HEK293 (cell line): ENCODE measurements at regions not wholly inside any gene's neighbourhood (a gene's known extent, or its start where the extent isn't known, plus 50 kb on each side); places are given as distances from the start of the nearest gene placed in this dataset.

Experiments
- CTCF ChIA-PET: fragments of 350-600 bp; formaldehyde crosslinking; extraction: SDS; loops from one replicate; lab custom pipeline; 2021; ENCODE audit warnings: antibody characterized with exemption; lab: Yijun Ruan, JAX
- POLR2A ChIA-PET: fragments of 300-600 bp; formaldehyde crosslinking; extraction: SDS; loops from one replicate; lab custom pipeline; 2020; ENCODE audit warnings: antibody characterized with exemption, inconsistent platforms; lab: Yijun Ruan, JAX
- H3K27ac ChIP-seq: fragments of 200-500 bp; sonication (Bioruptor generic); 2 replicates; pipeline ENCODE4 v1.5.1; 2014; ENCODE audit warnings: low read depth, low read length, control low read depth, inconsistent platforms; ENCODE audit errors: extremely low read depth
- H3K36me3 ChIP-seq, 2 experiments: fragments of 200-500 bp in 1 of 2; sonication (Bioruptor generic) in 1 of 2; 1 replicate in 1 of 2; 2 replicates in 1 of 2; pipeline ENCODE4 v1.5.1; 2014 to 2017; ENCODE audit warnings: inconsistent platforms in 2 of 2, low read length in 2 of 2; ENCODE audit not compliant: control insufficient read depth in 2 of 2, insufficient read depth in 1 of 2
- H3K4me1 ChIP-seq: fragments of 200-500 bp; sonication (Bioruptor generic); 2 replicates; pipeline ENCODE4 v1.5.1; 2014; ENCODE audit warnings: mild to moderate bottlenecking, low read length, inconsistent platforms; ENCODE audit not compliant: control insufficient read depth, insufficient read depth
- H3K4me3 ChIP-seq: 2 replicates; pipeline ENCODE4 v1.5.1; 2011; ENCODE audit warnings: low read depth, mild to moderate bottlenecking, control low read depth, low read length, moderate library complexity
- H3K9me3 ChIP-seq: fragments of 200-500 bp; sonication (Bioruptor generic); 2 replicates; pipeline ENCODE4 v1.5.1; 2014; ENCODE audit warnings: low read depth, low read length, inconsistent platforms; ENCODE audit not compliant: control insufficient read depth, insufficient read depth
- ATF2 ChIP-seq: fragments of 450-650 bp; formaldehyde crosslinking; IDR thresholded peaks from 2 replicates; pipeline ENCODE4 v1.5.1; 2016; ENCODE audit warnings: missing biosample characterization, missing genetic modification characterization, low read depth
- FEZF1 ChIP-seq: fragments of 450-650 bp; formaldehyde crosslinking; IDR thresholded peaks from 2 replicates; pipeline ENCODE4 v1.5.1; 2016; ENCODE audit warnings: missing biosample characterization, missing genetic modification characterization
- GLI4 ChIP-seq: fragments of 450-650 bp; formaldehyde crosslinking; IDR thresholded peaks from 2 replicates; pipeline ENCODE4 v1.5.1; 2016; ENCODE audit warnings: missing biosample characterization, missing genetic modification characterization
- GLIS2 ChIP-seq: fragments of 450-650 bp; formaldehyde crosslinking; IDR thresholded peaks from 2 replicates; pipeline ENCODE4 v1.5.1; 2016; ENCODE audit warnings: missing biosample characterization, missing genetic modification characterization
- HOXA7 ChIP-seq: sonication (generic); formaldehyde crosslinking; IDR thresholded peaks from 2 replicates; pipeline ENCODE4 v1.8.1; 2022; ENCODE audit warnings: missing genetic modification reagents, borderline replicate concordance
- HOXD13 ChIP-seq: sonication (generic); formaldehyde crosslinking; IDR thresholded peaks from 2 replicates; pipeline ENCODE4 v1.8.0; 2022; ENCODE audit warnings: missing genetic modification reagents, borderline replicate concordance
- KLF16 ChIP-seq: fragments of 450-650 bp; formaldehyde crosslinking; IDR thresholded peaks from 2 replicates; pipeline ENCODE4 v1.5.1; 2017; ENCODE audit warnings: missing biosample characterization, missing genetic modification characterization
- PRDM1 ChIP-seq: fragments of 450-650 bp; formaldehyde crosslinking; IDR thresholded peaks from 2 replicates; pipeline ENCODE4; 2016; ENCODE audit warnings: missing biosample characterization, missing genetic modification characterization
- ZFP3 ChIP-seq: fragments of 450-650 bp; formaldehyde crosslinking; IDR thresholded peaks from 2 replicates; pipeline ENCODE4 v1.5.1; 2016; ENCODE audit warnings: low read depth, missing biosample characterization, missing genetic modification characterization
- ZNF175 ChIP-seq: fragments of 450-650 bp; formaldehyde crosslinking; IDR thresholded peaks from 2 replicates; pipeline ENCODE4 v1.5.1; 2016; ENCODE audit warnings: missing biosample characterization, missing genetic modification characterization
- ZNF223 ChIP-seq: fragments of 450-650 bp; formaldehyde crosslinking; IDR thresholded peaks from 2 replicates; pipeline ENCODE4 v1.5.1; 2016; ENCODE audit warnings: missing biosample characterization, missing genetic modification characterization
- ZNF26 ChIP-seq: fragments of 450-650 bp; formaldehyde crosslinking; IDR thresholded peaks from 2 replicates; pipeline ENCODE4 v1.5.1; 2016; ENCODE audit warnings: missing biosample characterization, missing genetic modification characterization
- ZNF341 ChIP-seq: fragments of 450-650 bp; formaldehyde crosslinking; IDR thresholded peaks from 2 replicates; pipeline ENCODE4; 2016; ENCODE audit warnings: low read depth, missing biosample characterization, missing genetic modification characterization
- ZNF366 ChIP-seq: fragments of 450-650 bp; formaldehyde crosslinking; conservative IDR thresholded peaks from 2 replicates; pipeline ENCODE4 v1.5.1; 2016; ENCODE audit warnings: missing biosample characterization, missing genetic modification characterization
- ZNF433 ChIP-seq: fragments of 450-650 bp; formaldehyde crosslinking; IDR thresholded peaks from 2 replicates; pipeline ENCODE4 v1.5.1; 2016; ENCODE audit warnings: missing biosample characterization, missing genetic modification characterization, low read depth
- ZNF514 ChIP-seq: fragments of 450-650 bp; formaldehyde crosslinking; IDR thresholded peaks from 2 replicates; pipeline ENCODE4 v1.5.1; 2016; ENCODE audit warnings: missing biosample characterization, missing genetic modification characterization
- ZNF776 ChIP-seq: fragments of 450-650 bp; formaldehyde crosslinking; IDR thresholded peaks from 2 replicates; pipeline ENCODE4 v1.5.0; 2017; ENCODE audit warnings: missing biosample characterization, missing genetic modification characterization, borderline replicate concordance
- TF ChIP-seq, protein P1 (sequence below): fragments of 450-650 bp; formaldehyde crosslinking; IDR thresholded peaks from 2 replicates; pipeline ENCODE4 v1.5.1; 2016; ENCODE audit warnings: missing biosample characterization, missing genetic modification characterization
- TF ChIP-seq, protein P2 (sequence below): fragments of 450-650 bp; formaldehyde crosslinking; IDR thresholded peaks from 2 replicates; pipeline ENCODE4 v1.5.1; 2016; ENCODE audit warnings: missing biosample characterization, missing genetic modification characterization
- TF ChIP-seq, protein P3 (sequence below): fragments of 450-650 bp; formaldehyde crosslinking; IDR thresholded peaks from 2 replicates; pipeline ENCODE4 v1.5.1; 2017; ENCODE audit warnings: missing biosample characterization, missing genetic modification characterization
- TF ChIP-seq, protein P4 (sequence below): fragments of 450-650 bp; formaldehyde crosslinking; conservative IDR thresholded peaks from 2 replicates; pipeline ENCODE4 v1.5.1; 2016; ENCODE audit warnings: low read depth, missing biosample characterization, missing genetic modification characterization

GRCh38 chr10:128326251-128326650 lies 200.0 kb upstream of the MKI67 start:
- POLR2A ChIA-PET = no interaction called here
- H3K36me3 ChIP-seq = no peaks in the 10 kb centered on the region
- peaks cover 4% of the 10 kb centered on the region for H3K9me3 ChIP-seq
- no peak overlapping the region for H3K4me3 ChIP-seq
- H3K4me1 ChIP-seq = no peaks in the 10 kb centered on the region
- CTCF ChIA-PET = no interaction called here
- H3K27ac ChIP-seq = no peak overlapping the region
- TF ChIP-seq, protein P1, sequence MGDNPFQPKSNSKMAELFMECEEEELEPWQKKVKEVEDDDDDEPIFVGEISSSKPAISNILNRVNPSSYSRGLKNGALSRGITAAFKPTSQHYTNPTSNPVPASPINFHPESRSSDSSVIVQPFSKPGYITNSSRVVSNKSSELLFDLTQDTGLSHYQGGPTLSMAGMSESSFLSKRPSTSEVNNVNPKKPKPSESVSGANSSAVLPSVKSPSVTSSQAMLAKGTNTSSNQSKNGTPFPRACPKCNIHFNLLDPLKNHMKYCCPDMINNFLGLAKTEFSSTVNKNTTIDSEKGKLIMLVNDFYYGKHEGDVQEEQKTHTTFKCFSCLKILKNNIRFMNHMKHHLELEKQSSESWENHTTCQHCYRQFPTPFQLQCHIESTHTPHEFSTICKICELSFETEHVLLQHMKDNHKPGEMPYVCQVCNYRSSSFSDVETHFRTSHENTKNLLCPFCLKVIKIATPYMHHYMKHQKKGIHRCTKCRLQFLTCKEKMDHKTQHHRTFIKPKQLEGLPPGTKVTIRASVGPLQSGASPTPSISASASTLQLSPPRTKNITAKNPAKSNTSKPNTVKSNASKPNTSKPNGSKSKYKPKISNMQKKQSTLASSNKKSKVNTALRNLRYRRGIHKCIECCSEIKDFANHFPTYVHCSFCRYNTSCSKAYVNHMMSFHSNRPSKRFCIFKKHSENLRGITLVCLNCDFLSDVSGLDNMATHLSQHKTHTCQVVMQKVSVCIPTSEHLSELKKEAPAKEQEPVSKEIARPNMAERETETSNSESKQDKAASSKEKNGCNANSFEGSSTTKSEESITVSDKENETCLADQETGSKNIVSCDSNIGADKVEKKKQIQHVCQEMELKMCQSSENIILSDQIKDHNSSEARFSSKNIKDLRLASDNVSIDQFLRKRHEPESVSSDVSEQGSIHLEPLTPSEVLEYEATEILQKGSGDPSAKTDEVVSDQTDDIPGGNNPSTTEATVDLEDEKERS = no peak
- no peak for TF ChIP-seq PRDM1 (tag by site-specific recombination)
- no peak for TF ChIP-seq ATF2 (tag by site-specific recombination)
- no peak for TF ChIP-seq ZNF366 (tag by site-specific recombination)
- TF ChIP-seq, protein P2, sequence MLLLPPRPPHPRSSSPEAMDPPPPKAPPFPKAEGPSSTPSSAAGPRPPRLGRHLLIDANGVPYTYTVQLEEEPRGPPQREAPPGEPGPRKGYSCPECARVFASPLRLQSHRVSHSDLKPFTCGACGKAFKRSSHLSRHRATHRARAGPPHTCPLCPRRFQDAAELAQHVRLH = no peak
- TF ChIP-seq ZNF26 (tag by site-specific recombination) = no peak
- TF ChIP-seq, all 188 proteins: peak for 0

- ChIA-PET CTCF (interaction anchor here (0.6 kb wide), 1 partner anchor 16 kb away, joined by 3 read pairs; no protein-coding TSS in a partner anchor), POLR2A (no interaction called here)
- Histone ChIP-seq H3K4me1 (no peaks in the 10 kb centered on the region), H3K27ac (no peak overlapping the region), H3K9me3 (peaks cover 4% of the 10 kb centered on the region), H3K4me3 (no peak overlapping the region), H3K36me3 (no peaks in the 10 kb centered on the region)
- no peak for TF ChIP-seq ZNF514 (tag by site-specific recombination)
- no peak for TF ChIP-seq ZNF175 (tag by site-specific recombination)
- TF ChIP-seq ZFP3 (tag by site-specific recombination) = no peak
- no peak for TF ChIP-seq FEZF1 (tag by site-specific recombination)
- no peak for TF ChIP-seq ZNF776
- TF ChIP-seq GLI4 = no peak
- no peak for TF ChIP-seq ZNF223
- TF ChIP-seq KLF16 (tag by site-specific recombination) = no peak
- no peak for TF ChIP-seq GLIS2 (tag by site-specific recombination)
- TF ChIP-seq HOXA7 (CRISPR knock-in tag) = no peak
Measured at GRCh38 chr10:128326851-128327250, 200.6 kb upstream of the MKI67 start.

- H3K4me3 ChIP-seq = no peak overlapping the region
- ChIA-PET CTCF (no interaction called here), POLR2A (no interaction called here)
- no peak overlapping the region for H3K27ac ChIP-seq
- no peaks in the 10 kb centered on the region for H3K9me3 ChIP-seq
- no peaks in the 10 kb centered on the region for H3K36me3 ChIP-seq
- H3K4me1 ChIP-seq = no peaks in the 10 kb centered on the region
- TF ChIP-seq ZNF433 (tag by site-specific recombination) (no peak), ZNF341 (no peak), HOXD13 (CRISPR knock-in tag) (no peak)
- TF ChIP-seq, protein P3, sequence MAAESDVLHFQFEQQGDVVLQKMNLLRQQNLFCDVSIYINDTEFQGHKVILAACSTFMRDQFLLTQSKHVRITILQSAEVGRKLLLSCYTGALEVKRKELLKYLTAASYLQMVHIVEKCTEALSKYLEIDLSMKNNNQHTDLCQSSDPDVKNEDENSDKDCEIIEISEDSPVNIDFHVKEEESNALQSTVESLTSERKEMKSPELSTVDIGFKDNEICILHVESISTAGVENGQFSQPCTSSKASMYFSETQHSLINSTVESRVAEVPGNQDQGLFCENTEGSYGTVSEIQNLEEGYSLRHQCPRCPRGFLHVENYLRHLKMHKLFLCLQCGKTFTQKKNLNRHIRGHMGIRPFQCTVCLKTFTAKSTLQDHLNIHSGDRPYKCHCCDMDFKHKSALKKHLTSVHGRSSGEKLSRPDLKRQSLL = no peak
- TF ChIP-seq, protein P4, sequence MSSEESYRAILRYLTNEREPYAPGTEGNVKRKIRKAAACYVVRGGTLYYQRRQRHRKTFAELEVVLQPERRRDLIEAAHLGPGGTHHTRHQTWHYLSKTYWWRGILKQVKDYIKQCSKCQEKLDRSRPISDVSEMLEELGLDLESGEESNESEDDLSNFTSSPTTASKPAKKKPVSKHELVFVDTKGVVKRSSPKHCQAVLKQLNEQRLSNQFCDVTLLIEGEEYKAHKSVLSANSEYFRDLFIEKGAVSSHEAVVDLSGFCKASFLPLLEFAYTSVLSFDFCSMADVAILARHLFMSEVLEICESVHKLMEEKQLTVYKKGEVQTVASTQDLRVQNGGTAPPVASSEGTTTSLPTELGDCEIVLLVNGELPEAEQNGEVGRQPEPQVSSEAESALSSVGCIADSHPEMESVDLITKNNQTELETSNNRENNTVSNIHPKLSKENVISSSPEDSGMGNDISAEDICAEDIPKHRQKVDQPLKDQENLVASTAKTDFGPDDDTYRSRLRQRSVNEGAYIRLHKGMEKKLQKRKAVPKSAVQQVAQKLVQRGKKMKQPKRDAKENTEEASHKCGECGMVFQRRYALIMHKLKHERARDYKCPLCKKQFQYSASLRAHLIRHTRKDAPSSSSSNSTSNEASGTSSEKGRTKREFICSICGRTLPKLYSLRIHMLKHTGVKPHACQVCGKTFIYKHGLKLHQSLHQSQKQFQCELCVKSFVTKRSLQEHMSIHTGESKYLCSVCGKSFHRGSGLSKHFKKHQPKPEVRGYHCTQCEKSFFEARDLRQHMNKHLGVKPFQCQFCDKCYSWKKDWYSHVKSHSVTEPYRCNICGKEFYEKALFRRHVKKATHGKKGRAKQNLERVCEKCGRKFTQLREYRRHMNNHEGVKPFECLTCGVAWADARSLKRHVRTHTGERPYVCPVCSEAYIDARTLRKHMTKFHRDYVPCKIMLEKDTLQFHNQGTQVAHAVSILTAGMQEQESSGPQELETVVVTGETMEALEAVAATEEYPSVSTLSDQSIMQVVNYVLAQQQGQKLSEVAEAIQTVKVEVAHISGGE (tag by site-specific recombination) = no peak
Measured at GRCh38 chr10:128336401-128336800, 210.2 kb upstream of the MKI67 start.
